GM19463 (cell line): ENCODE measurements at regions not wholly inside any gene's neighbourhood (a gene's known extent, or its start where the extent isn't known, plus 50 kb on each side); places are given as distances from the start of the nearest gene placed in this dataset.

Experiments used
- ATAC-seq: cut with Tn5 transposase; IDR thresholded peaks from one replicate; pipeline ENCODE4 v1.9.1; 2021; ENCODE audit warnings: mild to moderate bottlenecking, moderate library complexity; ENCODE audit not compliant: unreplicated experiment

GRCh38 chr10:29021591-29021990 lies 267.3 kb upstream of the LYZL1 start:
- no peak for ATAC-seq

- no peak for ATAC-seq
These were observed 266.4 kb upstream of the LYZL1 start for GRCh38 chr10:29022513-29022912.

DNA sequence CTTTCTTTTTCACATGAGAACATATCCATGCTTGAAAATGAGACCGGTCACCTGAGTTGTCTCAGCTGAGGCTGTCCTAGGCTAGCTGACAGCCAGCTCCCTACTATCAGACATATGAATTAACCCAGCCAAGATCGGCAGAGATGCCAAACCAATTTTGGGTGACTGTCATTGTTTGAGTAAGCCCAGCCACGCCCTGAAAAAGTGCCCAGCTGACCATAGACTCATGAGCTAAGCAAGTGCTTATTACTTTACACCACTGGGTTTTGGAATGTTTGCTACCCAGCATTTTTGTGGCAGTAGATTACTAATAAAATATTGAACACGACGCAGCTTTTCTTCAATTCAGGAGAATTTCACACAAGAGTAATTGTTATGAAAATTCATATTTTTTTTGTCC lies 265.2 kb upstream of the LYZL1 start:
- ATAC-seq, result no peak

DNA sequence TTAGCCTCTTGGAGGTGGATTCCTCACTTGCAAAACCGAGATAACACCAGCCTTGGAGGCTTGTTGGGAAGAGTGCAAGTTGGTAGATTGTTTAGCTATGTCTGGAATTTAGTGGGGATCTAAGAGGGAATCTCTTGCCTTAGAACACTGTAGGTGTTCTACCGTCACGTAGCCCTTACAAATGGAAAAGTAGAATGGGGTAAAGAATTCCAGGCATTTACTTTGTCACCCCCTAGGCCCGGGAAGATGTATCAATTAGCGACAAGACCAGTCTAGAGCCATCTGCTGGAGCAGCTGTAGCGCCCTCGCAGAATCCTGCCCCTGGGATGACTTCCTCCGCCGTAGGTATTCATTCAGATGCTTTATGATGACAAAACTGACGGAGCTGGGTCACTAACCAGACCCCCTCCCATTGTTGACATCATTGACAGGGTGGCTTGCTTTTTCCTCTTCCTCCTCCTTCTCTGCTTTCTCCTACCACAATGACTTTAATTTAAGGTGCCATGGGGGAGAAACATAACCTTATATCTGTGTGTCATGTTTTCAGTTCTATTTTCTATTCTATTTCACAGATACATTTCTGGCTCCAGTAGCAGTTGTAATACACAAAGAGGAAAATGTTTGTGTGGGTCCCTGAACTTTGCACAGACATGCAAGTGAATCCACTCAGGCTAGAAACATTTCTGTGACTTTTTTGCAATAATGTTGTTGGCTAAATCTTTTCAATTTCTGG lies 262.6 kb upstream of the LYZL1 start:
- ATAC-seq, result no peak

DNA sequence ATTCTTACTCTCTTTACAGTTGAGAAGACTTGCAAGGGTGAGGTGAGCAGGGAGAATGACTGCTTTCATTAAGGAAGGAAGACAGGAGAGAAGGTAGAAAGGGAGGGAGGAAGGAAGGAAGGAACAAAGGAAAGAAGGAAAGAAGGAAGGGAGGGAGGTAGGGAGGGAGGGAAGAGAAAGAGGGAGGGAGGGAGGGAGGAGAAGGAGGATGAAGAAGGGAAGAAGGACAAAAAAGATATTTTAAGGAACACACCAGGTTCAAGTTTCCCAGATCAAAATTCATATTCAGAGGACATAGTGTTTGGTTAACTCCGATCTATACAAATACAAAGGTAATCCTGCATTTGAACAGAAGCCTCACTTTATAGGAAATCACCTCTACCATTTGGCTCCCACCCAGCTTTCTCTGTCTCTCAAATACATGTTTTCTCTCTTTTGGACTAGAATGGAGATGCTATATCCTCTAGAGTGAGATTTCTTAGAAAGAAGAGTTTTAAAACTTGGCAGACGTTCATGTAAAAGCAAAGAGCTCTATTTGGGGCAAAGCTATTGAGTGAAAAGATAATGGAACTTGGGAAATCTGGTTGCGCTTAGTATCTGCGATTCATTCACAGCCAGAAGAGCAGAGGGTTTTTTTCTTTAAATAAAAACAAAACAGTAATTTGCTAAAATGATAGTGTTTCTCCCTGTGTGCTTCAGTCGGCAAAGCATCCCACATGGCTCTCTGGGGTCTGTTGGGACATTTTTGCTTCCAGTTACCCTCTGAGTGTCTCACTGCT lies 261.9 kb upstream of the LYZL1 start:
- no peak for ATAC-seq

- no peak for ATAC-seq
These were observed 260.4 kb upstream of the LYZL1 start for GRCh38 chr10:29028486-29028885.

DNA sequence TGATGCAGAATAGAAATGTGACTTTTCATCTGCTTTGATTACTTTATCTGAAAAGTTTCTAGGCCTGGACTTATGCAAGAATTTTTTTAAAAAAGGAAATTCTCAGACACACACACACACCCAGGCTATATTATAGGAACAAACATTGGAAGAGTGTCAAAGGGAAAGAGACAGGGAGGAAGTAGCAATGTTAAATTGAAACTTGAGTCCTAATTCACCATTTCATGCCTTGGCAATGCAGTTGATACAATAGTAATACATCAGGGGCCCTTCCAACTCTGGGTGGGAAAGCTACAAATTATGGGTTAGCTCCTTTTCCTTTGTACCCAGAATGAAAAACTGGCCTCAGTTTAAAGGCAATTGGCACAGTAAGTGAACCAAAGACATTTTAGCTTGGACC lies 258.0 kb upstream of the LYZL1 start:
- no peak for ATAC-seq

- ATAC-seq, result no peak
These were observed 256.7 kb upstream of the LYZL1 start for GRCh38 chr10:29032169-29032568.

GRCh38 chr10:29033311-29033940 lies 255.4 kb upstream of the LYZL1 start:
- peak; percentile 82 for ATAC-seq

- no peak for ATAC-seq
These were observed 254.3 kb upstream of the LYZL1 start for GRCh38 chr10:29034592-29034991.

DNA sequence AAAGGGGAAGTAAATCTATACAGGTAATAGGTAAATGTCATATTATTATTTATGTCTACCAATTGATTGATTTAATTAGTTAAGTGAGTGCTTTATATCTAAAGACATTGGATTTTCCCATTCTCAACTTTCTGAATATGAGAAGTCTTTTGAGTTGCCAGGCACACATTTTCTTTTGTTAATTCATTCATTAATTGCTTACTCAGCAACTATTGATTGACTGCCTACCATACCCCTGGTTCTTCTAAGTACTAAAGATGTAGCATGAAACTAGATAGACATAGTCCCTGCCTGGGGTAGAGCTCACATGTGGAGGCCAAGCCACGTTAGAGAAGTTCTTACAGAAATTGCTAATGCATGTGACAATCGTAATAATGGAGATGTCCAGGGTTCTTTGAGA lies 253.1 kb upstream of the LYZL1 start:
- no peak for ATAC-seq

- ATAC-seq, result no peak
These were observed 251.3 kb upstream of the LYZL1 start for GRCh38 chr10:29037348-29038113.

GRCh38 chr10:29039091-29039490 lies 249.8 kb upstream of the LYZL1 start:
- no peak for ATAC-seq

DNA sequence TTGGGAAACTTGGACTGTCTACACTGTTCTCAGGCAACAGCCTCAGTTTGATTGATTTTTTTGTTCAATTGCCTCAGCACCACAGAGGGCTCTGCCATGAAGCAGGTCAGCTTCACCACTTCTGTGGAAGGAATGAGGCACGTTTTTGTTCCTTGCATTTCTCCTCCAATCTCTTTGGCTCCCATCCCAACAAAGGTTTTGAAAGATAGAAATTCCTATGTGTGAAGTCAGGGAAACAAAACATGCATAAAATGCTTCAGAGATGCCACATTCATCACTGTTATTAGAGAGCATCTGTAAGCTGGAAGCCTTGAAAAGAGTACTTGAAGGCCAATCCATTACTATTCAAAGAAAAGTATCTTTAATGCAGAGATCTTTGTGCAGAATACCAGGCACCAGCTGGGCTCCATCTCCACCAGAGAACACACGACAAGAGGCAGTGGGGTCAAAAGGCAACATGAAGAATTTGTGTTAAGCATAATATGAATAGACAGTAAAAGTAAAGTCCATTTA lies 249.1 kb upstream of the LYZL1 start:
- ATAC-seq, result no peak

- ATAC-seq, result no peak
These were observed 247.3 kb upstream of the LYZL1 start for GRCh38 chr10:29041616-29042015.

- ATAC-seq, result no peak
These were observed 240.4 kb upstream of the LYZL1 start for GRCh38 chr10:29048506-29048905.

GRCh38 chr10:29050081-29050480 lies 238.8 kb upstream of the LYZL1 start:
- peak; percentile 79 for ATAC-seq

DNA sequence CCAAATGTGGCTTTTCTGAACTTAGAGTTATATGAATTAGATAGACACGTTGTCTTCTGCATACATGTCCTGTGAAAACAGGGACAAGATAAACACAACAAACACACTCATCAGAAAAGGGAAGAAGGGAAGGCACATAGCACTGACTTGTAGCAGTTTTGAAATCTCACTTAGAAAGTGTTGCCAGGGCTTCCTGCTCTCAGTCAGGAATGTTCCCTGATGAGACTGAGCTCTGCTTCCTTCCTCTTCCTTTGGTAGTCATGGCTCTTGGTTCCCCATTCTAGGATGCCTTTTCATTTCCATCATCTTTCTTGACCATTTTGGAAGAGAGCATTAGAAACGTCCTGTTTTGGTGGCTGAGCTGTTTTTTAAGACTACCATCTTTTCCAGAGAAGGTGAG lies 233.8 kb upstream of the LYZL1 start:
- no peak for ATAC-seq

GRCh38 chr10:29056729-29057128 lies 232.1 kb upstream of the LYZL1 start:
- ATAC-seq, result no peak

- ATAC-seq, result no peak
These were observed 231.0 kb upstream of the LYZL1 start for GRCh38 chr10:29057822-29058331.
